ENCODE measurements at regions not wholly inside any gene's neighbourhood (a gene's known extent, or its start where the extent isn't known, plus 50 kb on each side); places are given as distances from the start of the nearest gene placed in this dataset.

GRCh38 chr2:165017966-165018596 lies 62.8 kb upstream of the SLC38A11 start:
- Histone ChIP-seq H3K9ac (ENCODE audit: insufficient read depth in 1 of 2, low read length in 2 of 2) (no peak overlapping the region), H3K9me3 (ENCODE audit: control insufficient read depth in 4 of 4, insufficient read depth in 3 of 4, low read length in 3 of 4) (no peaks in the 10 kb centered on the region), H3K27me3 (ENCODE audit: control insufficient read depth in 3 of 3, insufficient read depth in 3 of 3, low read length in 2 of 3) (no peaks in the 10 kb centered on the region), H3K36me3 (ENCODE audit: control insufficient read depth in 4 of 4, insufficient read depth in 4 of 4, low read length in 4 of 4) (no peaks in the 10 kb centered on the region), H3K4me1 (ENCODE audit: control insufficient read depth in 5 of 5, insufficient read depth in 5 of 5, low read length in 5 of 5) (peaks cover 0 to 5% (median 0%) of the 10 kb centered on the region in 5 donors), H3K4me3 (no peak overlapping the region), H3K27ac (ENCODE audit: low read depth in 1 of 2, low read length in 1 of 2) (no peak overlapping the region)
- 56 to 64% methylated on average over 8 of the region's 8 CpGs for WGBS, 2 donors
- TF ChIP-seq, protein P1, sequence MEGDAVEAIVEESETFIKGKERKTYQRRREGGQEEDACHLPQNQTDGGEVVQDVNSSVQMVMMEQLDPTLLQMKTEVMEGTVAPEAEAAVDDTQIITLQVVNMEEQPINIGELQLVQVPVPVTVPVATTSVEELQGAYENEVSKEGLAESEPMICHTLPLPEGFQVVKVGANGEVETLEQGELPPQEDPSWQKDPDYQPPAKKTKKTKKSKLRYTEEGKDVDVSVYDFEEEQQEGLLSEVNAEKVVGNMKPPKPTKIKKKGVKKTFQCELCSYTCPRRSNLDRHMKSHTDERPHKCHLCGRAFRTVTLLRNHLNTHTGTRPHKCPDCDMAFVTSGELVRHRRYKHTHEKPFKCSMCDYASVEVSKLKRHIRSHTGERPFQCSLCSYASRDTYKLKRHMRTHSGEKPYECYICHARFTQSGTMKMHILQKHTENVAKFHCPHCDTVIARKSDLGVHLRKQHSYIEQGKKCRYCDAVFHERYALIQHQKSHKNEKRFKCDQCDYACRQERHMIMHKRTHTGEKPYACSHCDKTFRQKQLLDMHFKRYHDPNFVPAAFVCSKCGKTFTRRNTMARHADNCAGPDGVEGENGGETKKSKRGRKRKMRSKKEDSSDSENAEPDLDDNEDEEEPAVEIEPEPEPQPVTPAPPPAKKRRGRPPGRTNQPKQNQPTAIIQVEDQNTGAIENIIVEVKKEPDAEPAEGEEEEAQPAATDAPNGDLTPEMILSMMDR (IDR thresholded peaks at IDR 0.05; ENCODE audit: control extremely low read depth, extremely low read depth): no peak
- ATAC-seq (ENCODE audit: insufficient read depth, low FRiP score): no peak
- no peak for DNase-seq

DNA sequence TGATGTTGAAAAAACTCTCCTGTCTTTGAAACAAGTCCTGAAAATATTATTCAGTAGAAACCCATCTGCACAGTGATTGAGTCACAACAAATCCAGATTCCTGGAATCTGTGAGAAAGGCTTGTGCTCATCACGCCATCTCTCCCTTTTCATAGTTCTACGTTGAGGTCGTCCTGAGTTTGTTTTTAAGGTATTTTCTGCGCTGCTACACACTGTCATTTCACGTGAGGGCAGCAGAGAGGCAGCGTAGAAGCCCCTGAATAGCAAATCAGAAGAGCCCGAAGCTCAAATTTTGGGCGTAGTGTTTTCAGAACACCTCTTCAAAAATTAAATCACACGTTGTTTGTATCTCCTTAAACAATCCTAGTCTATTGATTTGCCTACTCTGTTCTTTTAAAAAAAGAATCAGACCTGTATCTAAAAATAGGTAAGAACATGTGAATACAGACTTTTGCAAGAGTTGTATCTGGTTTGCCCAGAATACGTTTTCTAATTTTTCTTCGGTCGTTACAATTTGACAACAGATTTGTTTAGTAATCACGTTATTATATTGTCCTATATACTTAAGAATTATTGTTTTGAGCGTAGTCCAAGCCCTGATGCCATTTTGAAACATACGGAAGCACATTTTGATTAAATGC lies 61.6 kb upstream of the SLC38A11 start:
- no peak overlapping the region for H3K9ac ChIP-seq (ENCODE audit: insufficient read depth in 1 of 2, low read length in 2 of 2)
- H3K4me3 ChIP-seq: no peak overlapping the region
- peaks cover 0 to 5% (median 0%) of the 10 kb centered on the region in 5 donors for H3K4me1 ChIP-seq (ENCODE audit: control insufficient read depth in 5 of 5, insufficient read depth in 5 of 5, low read length in 5 of 5)
- DNase-seq: peak in 2 of 3 donors; percentile 47 to 54
- peak; percentile 75 for ATAC-seq (ENCODE audit: insufficient read depth, low FRiP score)
- TF ChIP-seq, protein P1 (IDR thresholded peaks at IDR 0.05; ENCODE audit: control extremely low read depth, extremely low read depth): peak; percentile 16
- H3K27me3 ChIP-seq (ENCODE audit: control insufficient read depth in 3 of 3, insufficient read depth in 3 of 3, low read length in 2 of 3): no peaks in the 10 kb centered on the region
- H3K9me3 ChIP-seq (ENCODE audit: control insufficient read depth in 4 of 4, insufficient read depth in 3 of 4, low read length in 3 of 4): no peaks in the 10 kb centered on the region
- WGBS, 2 donors: 28% methylated on average over 15 of the region's 15 CpGs
- H3K27ac ChIP-seq (ENCODE audit: low read depth in 1 of 2, low read length in 1 of 2): no peak overlapping the region
- H3K36me3 ChIP-seq (ENCODE audit: control insufficient read depth in 4 of 4, insufficient read depth in 4 of 4, low read length in 4 of 4): no peaks in the 10 kb centered on the region

DNA sequence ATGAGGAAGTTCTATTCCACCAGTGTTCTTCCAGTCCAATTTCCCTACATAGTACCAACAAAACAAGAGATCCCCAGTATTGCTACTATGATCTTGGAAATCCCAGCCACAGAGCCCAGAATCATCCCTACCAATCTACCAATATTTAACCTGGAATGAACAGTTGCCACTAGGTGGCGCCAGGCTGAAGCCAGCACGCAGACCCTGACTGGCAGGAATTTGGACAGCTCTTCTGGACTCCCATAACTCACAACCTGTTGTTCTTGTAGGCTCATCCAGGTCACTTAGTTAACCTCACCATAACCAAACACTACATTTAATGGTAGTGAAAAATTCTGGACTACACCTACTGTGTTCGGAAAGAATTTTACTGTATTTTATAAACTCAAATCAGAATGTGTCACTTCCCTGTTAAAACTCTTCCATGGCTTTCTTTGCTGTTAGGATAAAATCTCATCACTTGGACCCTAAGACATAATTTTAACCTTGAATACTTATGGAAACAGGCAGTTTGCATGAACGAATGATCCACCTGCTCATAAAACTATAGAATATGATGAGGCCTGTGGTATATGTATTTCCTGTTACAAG lies 59.8 kb upstream of the SLC38A11 start:
- Histone ChIP-seq H3K9ac (ENCODE audit: insufficient read depth in 1 of 2, low read length in 2 of 2) (no peak overlapping the region), H3K27me3 (ENCODE audit: control insufficient read depth in 3 of 3, insufficient read depth in 3 of 3, low read length in 2 of 3) (no peaks in the 10 kb centered on the region), H3K27ac (ENCODE audit: low read depth in 1 of 2, low read length in 1 of 2) (no peak overlapping the region), H3K4me3 (no peak overlapping the region), H3K9me3 (ENCODE audit: control insufficient read depth in 4 of 4, insufficient read depth in 3 of 4, low read length in 3 of 4) (no peaks in the 10 kb centered on the region), H3K4me1 (ENCODE audit: control insufficient read depth in 5 of 5, insufficient read depth in 5 of 5, low read length in 5 of 5) (peaks cover 0 to 5% (median 0%) of the 10 kb centered on the region in 5 donors), H3K36me3 (ENCODE audit: control insufficient read depth in 4 of 4, insufficient read depth in 4 of 4, low read length in 4 of 4) (no peaks in the 10 kb centered on the region)
- peak; percentile 51 for ATAC-seq (ENCODE audit: insufficient read depth, low FRiP score)
- TF ChIP-seq, protein P1 (IDR thresholded peaks at IDR 0.05; ENCODE audit: control extremely low read depth, extremely low read depth): peak; percentile 60
- WGBS, 2 donors: 30 to 43% methylated on average over 4 of the region's 4 CpGs
- peak; percentile 59 to 75 (median 60) for DNase-seq

Measured in lung (tissue), 11 donors.